SK-N-SH (cell line): ENCODE measurements at regions not wholly inside any gene's neighbourhood (a gene's known extent, or its start where the extent isn't known, plus 50 kb on each side); places are given as distances from the start of the nearest gene placed in this dataset.

Source experiments
- CTCF ChIA-PET: fragments of 300-600, 350-600 bp; formaldehyde crosslinking; extraction: SDS; loops from one replicate; lab custom pipeline; 2021; lab: Yijun Ruan, JAX
- POLR2A ChIA-PET: fragments of 350-600 bp; sonication (Branson Sonifier 250); formaldehyde crosslinking; extraction: SDS; loops from one replicate; lab custom pipeline; 2020; ENCODE audit warnings: antibody characterized with exemption, inconsistent platforms; lab: Yijun Ruan, JAX
- DNase-seq: peaks from one replicate; pipeline ENCODE4 v3.0.0; 2012
- H2AFZ ChIP-seq: fragments of 200-600 bp; sonication (generic); 2 replicates; pipeline ENCODE4 v1.8.1; 2016; ENCODE audit warnings: antibody characterized with exemption, mild to moderate bottlenecking, low read depth
- H3F3A ChIP-seq: fragments of 200-600 bp; sonication (generic); replicated peaks from 2 replicates; pipeline ENCODE3; 2016; ENCODE audit warnings: antibody characterized with exemption, mild to moderate bottlenecking; ENCODE audit not compliant: insufficient read depth
- H3K27ac ChIP-seq, 2 experiments: fragments of 200-500 bp in 1 of 2; fragments of 200-600 bp in 1 of 2; sonication (Bioruptor generic) in 1 of 2; sonication (generic), shearing (Covaris generic) in 1 of 2; 2 replicates each; pipeline versions ENCODE4 v1.5.1 to v1.6.1; 2014 to 2016; ENCODE audit warnings: low read depth in 2 of 2, inconsistent platforms in 1 of 2, low read length in 1 of 2, mild to moderate bottlenecking in 1 of 2, mixed read lengths in 1 of 2
- H3K27me3 ChIP-seq: fragments of 200-600 bp; sonication (generic), shearing (Covaris generic); 2 replicates; pipeline ENCODE4 v1.6.1; 2016; ENCODE audit warnings: mixed run types; ENCODE audit not compliant: insufficient read depth
- H3K36me3 ChIP-seq, 2 experiments: fragments of 200-500 bp in 1 of 2; fragments of 200-600 bp in 1 of 2; sonication (Bioruptor generic) in 1 of 2; sonication (generic) in 1 of 2; replicated peaks in 1 of 2; 2 replicates each; pipeline versions ENCODE3 to v1.5.1; 2014 to 2016; ENCODE audit warnings: low read length in 1 of 2, mild to moderate bottlenecking in 1 of 2; ENCODE audit not compliant: insufficient read depth in 2 of 2, control insufficient read depth in 1 of 2
- H3K4me1 ChIP-seq, 2 experiments: fragments of 200-500 bp in 1 of 2; fragments of 200-600 bp in 1 of 2; sonication (Bioruptor generic) in 1 of 2; sonication (generic), shearing (Covaris generic) in 1 of 2; 2 replicates each; pipeline versions ENCODE4 v1.5.1 to v1.6.1; 2014 to 2016; ENCODE audit warnings: low read depth in 1 of 2, low read length in 1 of 2, mixed run types in 1 of 2; ENCODE audit not compliant: insufficient read depth in 2 of 2, control insufficient read depth in 1 of 2
- H3K4me2 ChIP-seq: fragments of 200-600 bp; sonication (generic), shearing (Covaris generic); 2 replicates; pipeline ENCODE4 v1.6.1; 2017; ENCODE audit warnings: mixed run types
- H3K4me3 ChIP-seq, 2 experiments: fragments of 200-500 bp in 1 of 2; fragments of 200-600 bp in 1 of 2; sonication (Bioruptor generic) in 1 of 2; sonication (generic), shearing (Covaris generic) in 1 of 2; 2 replicates each; pipeline versions ENCODE4 v1.5.1 to v1.8.1; 2014 to 2016; ENCODE audit warnings: low read depth in 2 of 2, inconsistent platforms in 1 of 2, low read length in 1 of 2, mild to moderate bottlenecking in 1 of 2, mixed read lengths in 1 of 2, moderate library complexity in 1 of 2
- H3K79me2 ChIP-seq: fragments of 200-600 bp; sonication (generic); 2 replicates; pipeline ENCODE4 v1.8.1; 2017; ENCODE audit warnings: mild to moderate bottlenecking; ENCODE audit not compliant: insufficient read depth
- H3K9ac ChIP-seq: fragments of 200-600 bp; sonication (generic); 2 replicates; pipeline ENCODE4 v1.6.1; 2017; ENCODE audit warnings: mixed run types
- H3K9me2 ChIP-seq: fragments of 200-600 bp; sonication (generic); 2 replicates; pipeline ENCODE4 v1.6.1; 2017; ENCODE audit warnings: mixed run types
- H3K9me3 ChIP-seq: fragments of 200-600 bp; sonication (generic); 2 replicates; pipeline ENCODE4 v1.6.1; 2017; ENCODE audit warnings: mixed run types, mild to moderate bottlenecking, moderate library complexity
- H4K20me1 ChIP-seq: fragments of 200-600 bp; sonication (generic); 2 replicates; pipeline ENCODE4 v1.6.1; 2017; ENCODE audit warnings: mild to moderate bottlenecking, mixed run types; ENCODE audit not compliant: insufficient read depth
- CHD2 ChIP-seq: fragments of 150-350 bp; IDR thresholded peaks from 2 replicates; pipeline ENCODE4 v1.6.1; 2018; ENCODE audit warnings: low read length; ENCODE audit not compliant: partially characterized antibody
- EP300 ChIP-seq, 2 experiments: IDR thresholded peaks; 2 replicates each; pipeline versions ENCODE4 v1.4.0 to v1.6.1; 2012; ENCODE audit warnings: borderline replicate concordance in 1 of 2, low read depth in 1 of 2, low read length in 1 of 2
- FOXJ3 ChIP-seq: sonication (generic); formaldehyde crosslinking; IDR thresholded peaks from 2 replicates; pipeline ENCODE4 v1.5.1; 2020; ENCODE audit warnings: mild to moderate bottlenecking, missing genetic modification reagents
- GABPA ChIP-seq: IDR thresholded peaks from 2 replicates; pipeline ENCODE4 v1.4.0; 2012; ENCODE audit warnings: low read depth, mild to moderate bottlenecking
- GATA2 ChIP-seq: sonication (generic); formaldehyde crosslinking; IDR thresholded peaks from 2 replicates; pipeline ENCODE4 v1.5.0; 2020; ENCODE audit warnings: mild to moderate bottlenecking, missing genetic modification reagents
- JUND ChIP-seq: IDR thresholded peaks from 2 replicates; pipeline ENCODE4 v1.4.0; 2012
- MXI1 ChIP-seq: IDR thresholded peaks from 2 replicates; pipeline ENCODE4 v1.6.1; 2012; ENCODE audit warnings: mild to moderate bottlenecking, low read depth, low read length, improper control_type of control experiment
- NRF1 ChIP-seq: IDR thresholded peaks from 2 replicates; pipeline ENCODE4 v1.6.1; 2012; ENCODE audit warnings: low read depth, mild to moderate bottlenecking, low read length
- PBX3 ChIP-seq: IDR thresholded peaks from 2 replicates; pipeline ENCODE4; 2012
- RAD21 ChIP-seq: IDR thresholded peaks from 2 replicates; pipeline ENCODE4 v1.6.1; 2012; ENCODE audit warnings: mild to moderate bottlenecking, low read length
- RCOR1 ChIP-seq: fragments of 150-350 bp; IDR thresholded peaks from 2 replicates; pipeline ENCODE4 v1.6.1; 2017; ENCODE audit warnings: antibody characterized with exemption, low read length
- SMC3 ChIP-seq: IDR thresholded peaks from 2 replicates; pipeline ENCODE4 v1.6.1; 2012; ENCODE audit warnings: low read depth, low read length, improper control_type of control experiment
- TCF12 ChIP-seq: IDR thresholded peaks from 2 replicates; pipeline ENCODE4 v1.4.0; 2012
- TEAD4 ChIP-seq: IDR thresholded peaks from 2 replicates; pipeline ENCODE4 v1.4.0; 2012; ENCODE audit warnings: mild to moderate bottlenecking, borderline replicate concordance; ENCODE audit not compliant: insufficient read depth
- WGBS: methylation state at CpG from one replicate; pipeline ENCODE4 v1.1.6; 2017; ENCODE audit warnings: low lambda C conversion rate; 5-methylcytosine and 5-hydroxymethylcytosine counted together

GRCh38 chr6:23218751-23219150 lies 649.4 kb downstream of the HDGFL1 start:
- Histone ChIP-seq H3K79me2 (no peaks in the 10 kb centered on the region), H4K20me1 (no peaks in the 10 kb centered on the region), H3K27ac (peak overlapping the region in 1 of 2 experiments; percentile 89; a peak in 2 of 4 replicates), H3K4me3 (no peak overlapping the region), H2AFZ (no peak overlapping the region), H3K4me1 (peaks cover 0 to 4% of the 10 kb centered on the region in 2 experiments; a peak in 1 of 4 replicates), H3K9me3 (peaks cover 7% of the 10 kb centered on the region; the same call in 1 of the 2 replicates), H3K27me3 (no peaks in the 10 kb centered on the region), H3K9me2 (0 out of 2 replicates have a peak, but pooled peaks cover 3% of the 10 kb centered on the region), H3K36me3 (no peaks in the 10 kb centered on the region), H3K4me2 (no peak overlapping the region), H3K9ac (no peak overlapping the region), H3F3A (no peaks in the 10 kb centered on the region)
- DNase-seq = peak; percentile 71
- CTCF ChIA-PET = no interaction called here
- 26% methylated on average over 1 of the region's 1 CpG for WGBS
- POLR2A ChIA-PET = no interaction called here
- TF ChIP-seq FOXJ3 (CRISPR knock-in tag) (0 out of 2 replicates have a peak, but pooled peaks have one; percentile 50), EP300 (IDR thresholded peaks at IDR 0.05; ENCODE audit: borderline replicate concordance in 1 of 2, low read depth in 1 of 2, low read length in 1 of 2) (peak in 1 of 2 experiments; percentile 96; a peak in 2 of 4 replicates), PBX3 (0 out of 2 replicates have a peak, but pooled peaks have one; percentile 36), NRF1 (no peak), GATA2 (CRISPR knock-in tag) (peak; percentile 94), TCF12 (peak; percentile 37; the same call in 1 of the 2 replicates), JUND (no peak), RCOR1 (peak; percentile 95), CHD2 (peak; percentile 77), SMC3 (peak; percentile 12; the same call in 1 of the 2 replicates), RAD21 (peak; percentile 38)

GRCh38 chr6:23222724-23223123 lies 653.4 kb downstream of the HDGFL1 start:
- ChIA-PET POLR2A (no interaction called here), CTCF (interaction anchor here (1.6 kb wide), 1 partner anchor 20 kb away, joined by 3 read pairs; no protein-coding TSS in a partner anchor)
- Histone ChIP-seq H3K27me3 (no peaks in the 10 kb centered on the region), H3K4me2 (no peak overlapping the region), H3K79me2 (no peaks in the 10 kb centered on the region), H3K9me3 (peaks cover 7% of the 10 kb centered on the region; the same call in 1 of the 2 replicates), H3K36me3 (no peaks in the 10 kb centered on the region), H3K4me3 (no peak overlapping the region), H3K9ac (no peak overlapping the region), H3F3A (no peaks in the 10 kb centered on the region), H3K9me2 (0 out of 2 replicates have a peak, but pooled peaks cover 3% of the 10 kb centered on the region), H3K4me1 (peaks cover 0 to 4% of the 10 kb centered on the region in 2 experiments; a peak in 1 of 4 replicates), H2AFZ (no peak overlapping the region), H3K27ac (no peak overlapping the region), H4K20me1 (no peaks in the 10 kb centered on the region)
- DNase-seq = no peak
- WGBS = 74% methylated on average over 1 of the region's 1 CpG
- TF ChIP-seq FOXJ3 (CRISPR knock-in tag) = no peak
- TF ChIP-seq GABPA = no peak
- no peak for TF ChIP-seq TEAD4
- no peak for TF ChIP-seq MXI1
